Panc1 (cell line): ENCODE measurements at regions not wholly inside any gene's neighbourhood (a gene's known extent, or its start where the extent isn't known, plus 50 kb on each side); places are given as distances from the start of the nearest gene placed in this dataset.

Experiments used
- ATAC-seq: fragments of 200-7000 bp; cut with Tn5 transposase; 2 replicates; pipeline ENCODE4 v1.9.1; 2020; ENCODE audit warnings: mild to moderate bottlenecking, moderate library complexity
- BruUV-seq: library from RNA; stranded (reverse); fragments of 400-500 nt; replicated peaks from 2 replicates; lab custom pipeline; 2021; lab: Mats Ljungman, UMichigan
- CTCF ChIA-PET: fragments of 300-600 bp; sonication (Branson Sonifier 250); formaldehyde crosslinking; loops from one replicate; lab custom pipeline; 2022; ENCODE audit warnings: antibody characterized with exemption; lab: Charles Lee
- POLR2A ChIA-PET: fragments of 300-600 bp; sonication (Branson Sonifier 250); formaldehyde crosslinking; loops from one replicate; lab custom pipeline; 2022; ENCODE audit warnings: antibody characterized with exemption; lab: Charles Lee
- DNase-seq: peaks from one replicate; pipeline ENCODE4 v3.0.0-alpha.2; 2010; ENCODE audit warnings: low read depth, low spot score
- H3K27ac ChIP-seq: 2 replicates; pipeline ENCODE4 v1.5.1; 2011; ENCODE audit warnings: mild to moderate bottlenecking, low read length, inconsistent platforms
- H3K27me3 ChIP-seq: fragments of 200-500 bp; sonication (Bioruptor generic); 2 replicates; pipeline ENCODE4 v1.6.0; 2014; ENCODE audit warnings: low read length, inconsistent platforms; ENCODE audit not compliant: control insufficient read depth, insufficient read depth
- H3K36me3 ChIP-seq: fragments of 200-500 bp; sonication (Bioruptor generic); 2 replicates; pipeline ENCODE4 v1.5.1; 2014; ENCODE audit warnings: inconsistent platforms, mild to moderate bottlenecking, low read length, moderate library complexity; ENCODE audit not compliant: control insufficient read depth, insufficient read depth
- H3K4me1 ChIP-seq: 2 replicates; pipeline ENCODE4 v1.5.1; 2011; ENCODE audit warnings: inconsistent platforms, mild to moderate bottlenecking, low read length, moderate library complexity; ENCODE audit not compliant: control insufficient read depth, insufficient read depth
- H3K4me3 ChIP-seq, 2 experiments: 2 replicates each; pipeline ENCODE4 v1.5.1; 2011 to 2012; ENCODE audit warnings: low read depth in 2 of 2, low read length in 2 of 2, mild to moderate bottlenecking in 2 of 2, inconsistent platforms in 1 of 2, moderate library complexity in 1 of 2
- H3K9me3 ChIP-seq: fragments of 200-500 bp; sonication (Bioruptor generic); 2 replicates; pipeline ENCODE4 v1.5.1; 2014; ENCODE audit warnings: low read depth, mild to moderate bottlenecking, inconsistent platforms, low read length, moderate library complexity; ENCODE audit not compliant: control insufficient read depth, insufficient read depth
- CTCF ChIP-seq: fragments of 450-650 bp; IDR thresholded peaks from 2 replicates; pipeline ENCODE4 v1.5.1; 2017; ENCODE audit warnings: mild to moderate bottlenecking
- POLR2AphosphoS5 ChIP-seq: IDR thresholded peaks from 2 replicates; pipeline ENCODE4 v1.6.1; 2012; ENCODE audit warnings: mild to moderate bottlenecking, low read depth, low read length, moderate library complexity
- SIN3A ChIP-seq: IDR thresholded peaks from 2 replicates; pipeline ENCODE4 v1.6.1; 2012; ENCODE audit warnings: low read depth, mild to moderate bottlenecking, low read length, moderate library complexity, borderline replicate concordance; ENCODE audit not compliant: insufficient read depth
- TCF7L2 ChIP-seq: IDR thresholded peaks from 2 replicates; pipeline ENCODE4 v1.6.1; 2011; ENCODE audit warnings: mild to moderate bottlenecking, low read depth, low read length, inconsistent platforms
- in situ Hi-C: cut with HindIII; loops from 2 replicates; pipeline ENCODE4 v1.10.0; 2016; ENCODE audit warnings: low sequenced_read_pairs, low pct_unique_long_range_greater_than_20kb
- intact Hi-C: fragments of 100-400 bp; cut with micrococcal nuclease; formaldehyde crosslinking; loops from one replicate; pipeline ENCODE4 v1.10.0; 2022; ENCODE audit not compliant: unreplicated experiment
- TF ChIP-seq, protein P1 (sequence below), 2 experiments: IDR thresholded peaks; 2 replicates each; pipeline ENCODE4 v1.6.1; 2011 to 2012; ENCODE audit warnings: low read depth in 2 of 2, control low read depth in 1 of 2, low read length in 1 of 2, mild to moderate bottlenecking in 1 of 2, moderate library complexity in 1 of 2; ENCODE audit not compliant: insufficient read depth in 1 of 2

- Histone ChIP-seq H3K9me3 (no peaks in the 10 kb centered on the region), H3K4me3 (no peak overlapping the region), H3K36me3 (no peaks in the 10 kb centered on the region), H3K27ac (no peak overlapping the region), H3K27me3 (peaks cover 8% of the 10 kb centered on the region; the same call in 1 of the 2 replicates), H3K4me1 (no peaks in the 10 kb centered on the region)
- DNase-seq (no peak), ATAC-seq (no peak)
- intact Hi-C loops (no loop called here), in situ Hi-C loops (no loop called here)
- CTCF ChIA-PET: no interaction called here
- TF ChIP-seq TCF7L2 (no peak), SIN3A (no peak), POLR2AphosphoS5 (no peak), CTCF (no peak)
- POLR2A ChIA-PET: no interaction called here
- no TSS peak for BruUV-seq
Observed at GRCh38 chr10:117718986-117719920, 176.7 kb downstream of the EMX2 start.

GRCh38 chr10:117720931-117721835 is 178.6 kb downstream of the EMX2 start:
- intact Hi-C loops (no loop called here), in situ Hi-C loops (no loop called here)
- POLR2A ChIA-PET: interaction anchor here (0.6 kb wide), 1 partner anchor 169 kb away, joined by 9 read pairs; no protein-coding TSS in a partner anchor

More at GRCh38 chr10:117720931-117721835, 178.6 kb downstream of the EMX2 start:
- CTCF ChIA-PET: interaction anchor here (0.6 kb wide), 1 partner anchor 138 kb away, joined by 4 read pairs; no protein-coding TSS in a partner anchor
- Histone ChIP-seq H3K9me3 (no peaks in the 10 kb centered on the region), H3K4me1 (no peaks in the 10 kb centered on the region), H3K27ac (no peak overlapping the region), H3K36me3 (no peaks in the 10 kb centered on the region), H3K4me3 (no peak overlapping the region), H3K27me3 (peaks cover 8% of the 10 kb centered on the region; the same call in 1 of the 2 replicates)
- BruUV-seq: no TSS peak
- TF ChIP-seq TCF7L2 (no peak), SIN3A (no peak), POLR2AphosphoS5 (no peak), CTCF (no peak)
- TF ChIP-seq, protein P1, sequence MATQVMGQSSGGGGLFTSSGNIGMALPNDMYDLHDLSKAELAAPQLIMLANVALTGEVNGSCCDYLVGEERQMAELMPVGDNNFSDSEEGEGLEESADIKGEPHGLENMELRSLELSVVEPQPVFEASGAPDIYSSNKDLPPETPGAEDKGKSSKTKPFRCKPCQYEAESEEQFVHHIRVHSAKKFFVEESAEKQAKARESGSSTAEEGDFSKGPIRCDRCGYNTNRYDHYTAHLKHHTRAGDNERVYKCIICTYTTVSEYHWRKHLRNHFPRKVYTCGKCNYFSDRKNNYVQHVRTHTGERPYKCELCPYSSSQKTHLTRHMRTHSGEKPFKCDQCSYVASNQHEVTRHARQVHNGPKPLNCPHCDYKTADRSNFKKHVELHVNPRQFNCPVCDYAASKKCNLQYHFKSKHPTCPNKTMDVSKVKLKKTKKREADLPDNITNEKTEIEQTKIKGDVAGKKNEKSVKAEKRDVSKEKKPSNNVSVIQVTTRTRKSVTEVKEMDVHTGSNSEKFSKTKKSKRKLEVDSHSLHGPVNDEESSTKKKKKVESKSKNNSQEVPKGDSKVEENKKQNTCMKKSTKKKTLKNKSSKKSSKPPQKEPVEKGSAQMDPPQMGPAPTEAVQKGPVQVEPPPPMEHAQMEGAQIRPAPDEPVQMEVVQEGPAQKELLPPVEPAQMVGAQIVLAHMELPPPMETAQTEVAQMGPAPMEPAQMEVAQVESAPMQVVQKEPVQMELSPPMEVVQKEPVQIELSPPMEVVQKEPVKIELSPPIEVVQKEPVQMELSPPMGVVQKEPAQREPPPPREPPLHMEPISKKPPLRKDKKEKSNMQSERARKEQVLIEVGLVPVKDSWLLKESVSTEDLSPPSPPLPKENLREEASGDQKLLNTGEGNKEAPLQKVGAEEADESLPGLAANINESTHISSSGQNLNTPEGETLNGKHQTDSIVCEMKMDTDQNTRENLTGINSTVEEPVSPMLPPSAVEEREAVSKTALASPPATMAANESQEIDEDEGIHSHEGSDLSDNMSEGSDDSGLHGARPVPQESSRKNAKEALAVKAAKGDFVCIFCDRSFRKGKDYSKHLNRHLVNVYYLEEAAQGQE (IDR thresholded peaks at IDR 0.05; ENCODE audit: insufficient read depth in 1 of 2, low read depth in 2 of 2, low read length in 1 of 2): no peak
- ATAC-seq (no peak), DNase-seq (no peak)
